Astrocyte (in vitro differentiated cells and primary cell): ENCODE measurements at regions not wholly inside any gene's neighbourhood (a gene's known extent, or its start where the extent isn't known, plus 50 kb on each side); places are given as distances from the start of the nearest gene placed in this dataset.

Source experiments
- DNase-seq: peaks from one replicate; pipeline ENCODE4 v3.0.0-alpha.2; 2010; ENCODE audit warnings: low read depth
- FAIRE-seq: peaks from 2 replicates; lab custom pipeline; 2011; peaks lifted over from hg19 to GRCh38; lab: Jason Lieb, UNC
- H2AFZ ChIP-seq: 2 replicates; pipeline ENCODE4 v1.6.0; 2012; ENCODE audit warnings: low read depth, low read length, inconsistent platforms
- H3K27ac ChIP-seq: 2 replicates; pipeline ENCODE4 v1.5.1; 2011; ENCODE audit warnings: low read depth, low read length, inconsistent platforms
- H3K27me3 ChIP-seq: 2 replicates; pipeline ENCODE4 v1.6.0; 2011; ENCODE audit warnings: low read length, inconsistent platforms; ENCODE audit not compliant: insufficient read depth
- H3K36me3 ChIP-seq: 2 replicates; pipeline ENCODE4 v1.5.1; 2011; ENCODE audit warnings: low read length, inconsistent platforms; ENCODE audit not compliant: insufficient read depth
- H3K4me1 ChIP-seq: 2 replicates; pipeline ENCODE4 v1.5.1; 2011; ENCODE audit warnings: low read length, inconsistent platforms; ENCODE audit not compliant: insufficient read depth
- H3K4me2 ChIP-seq: 2 replicates; pipeline ENCODE4 v1.6.0; 2012; ENCODE audit warnings: low read length, inconsistent platforms
- H3K4me3 ChIP-seq: 2 replicates; pipeline ENCODE4 v1.5.1; 2011; ENCODE audit warnings: low read depth, mild to moderate bottlenecking, low read length, inconsistent platforms; ENCODE audit not compliant: insufficient read depth
- H3K79me2 ChIP-seq: 2 replicates; pipeline ENCODE4 v1.6.0; 2012; ENCODE audit warnings: mild to moderate bottlenecking, low read length, inconsistent platforms; ENCODE audit not compliant: insufficient read depth
- H3K9ac ChIP-seq: 2 replicates; pipeline ENCODE4 v1.6.0; 2012; ENCODE audit warnings: mild to moderate bottlenecking, low read length, inconsistent platforms
- H3K9me3 ChIP-seq: 2 replicates; pipeline ENCODE4 v1.5.1; 2012; ENCODE audit warnings: low read depth, mild to moderate bottlenecking, low read length, inconsistent platforms; ENCODE audit not compliant: insufficient read depth
- H4K20me1 ChIP-seq: 2 replicates; pipeline ENCODE4 v1.6.0; 2012; ENCODE audit warnings: low read length, inconsistent platforms; ENCODE audit not compliant: insufficient read depth
- H3K27ac Mint-ChIP-seq: one replicate; pipeline ENCODE4 v1.8.0; 2021; ENCODE audit warnings: mild to moderate bottlenecking, mixed read lengths; ENCODE audit not compliant: unreplicated experiment
- H3K27me3 Mint-ChIP-seq: one replicate; pipeline ENCODE4 v1.8.0; 2021; ENCODE audit warnings: low read depth, mixed read lengths; ENCODE audit not compliant: unreplicated experiment
- H3K36me3 Mint-ChIP-seq: one replicate; pipeline ENCODE4 v1.8.0; 2021; ENCODE audit warnings: low read depth, mixed read lengths; ENCODE audit not compliant: unreplicated experiment
- H3K4me1 Mint-ChIP-seq: one replicate; pipeline ENCODE4 v1.8.0; 2021; ENCODE audit warnings: low read depth, mixed read lengths; ENCODE audit not compliant: unreplicated experiment
- H3K4me3 Mint-ChIP-seq: one replicate; pipeline ENCODE4 v1.8.0; 2021; ENCODE audit warnings: mild to moderate bottlenecking, moderate library complexity, mixed read lengths; ENCODE audit not compliant: unreplicated experiment
- H3K9me3 Mint-ChIP-seq: one replicate; pipeline ENCODE4 v1.8.0; 2021; ENCODE audit warnings: mild to moderate bottlenecking, mixed read lengths; ENCODE audit not compliant: unreplicated experiment
- CTCF ChIP-seq: IDR thresholded peaks from 2 replicates; pipeline ENCODE4 v1.5.1; 2011; ENCODE audit warnings: low read depth, mild to moderate bottlenecking, inconsistent platforms, low read length, moderate library complexity; ENCODE audit not compliant: insufficient read depth
- EZH2 ChIP-seq: IDR thresholded peaks from 2 replicates; pipeline ENCODE4 v1.6.1; 2012; ENCODE audit warnings: mild to moderate bottlenecking, low read length, inconsistent platforms; ENCODE audit not compliant: insufficient read depth

- no peak for TF ChIP-seq CTCF
- TF ChIP-seq EZH2, result no peak
- H3K36me3 Mint-ChIP-seq, result no peaks in the 10 kb centered on the region
- H4K20me1 ChIP-seq, result no peaks in the 10 kb centered on the region
Observed at GRCh38 chr9:74001382-74001781, 495.8 kb upstream of the RORB start.

GRCh38 chr9:74006935-74007334 lies 490.2 kb upstream of the RORB start:
- Mint-ChIP-seq H3K36me3 (no peaks in the 10 kb centered on the region), H3K27me3 (no peaks in the 10 kb centered on the region), H3K4me1 (no peaks in the 10 kb centered on the region), H3K27ac (no peak overlapping the region), H3K4me3 (no peak overlapping the region), H3K9me3 (no peaks in the 10 kb centered on the region)
- H3K36me3 ChIP-seq, result no peaks in the 10 kb centered on the region
- no peak overlapping the region for H3K9ac ChIP-seq
- H3K4me2 ChIP-seq, result no peak overlapping the region
- H3K9me3 ChIP-seq, result no peaks in the 10 kb centered on the region
- FAIRE-seq (no peak), DNase-seq (no peak)
- no peaks in the 10 kb centered on the region for H3K79me2 ChIP-seq
- H2AFZ ChIP-seq, result no peak overlapping the region
- H3K4me3 ChIP-seq, result no peak overlapping the region
- no peak overlapping the region for H3K27ac ChIP-seq
- TF ChIP-seq EZH2 (no peak), CTCF (peak; percentile 17)
- no peaks in the 10 kb centered on the region for H3K4me1 ChIP-seq
- no peaks in the 10 kb centered on the region for H3K27me3 ChIP-seq
- H4K20me1 ChIP-seq, result no peaks in the 10 kb centered on the region

More at GRCh38 chr9:74001382-74001781, 495.8 kb upstream of the RORB start:
- Histone ChIP-seq H3K9ac (no peak overlapping the region), H3K27ac (no peak overlapping the region), H3K4me3 (no peak overlapping the region), H3K27me3 (no peaks in the 10 kb centered on the region), H3K79me2 (no peaks in the 10 kb centered on the region), H3K36me3 (no peaks in the 10 kb centered on the region), H3K4me2 (no peak overlapping the region), H2AFZ (peak overlapping the region; percentile 14), H3K4me1 (no peaks in the 10 kb centered on the region), H3K9me3 (no peaks in the 10 kb centered on the region)
- DNase-seq, result peak; percentile 5
- H3K9me3 Mint-ChIP-seq, result no peaks in the 10 kb centered on the region
- H3K27ac Mint-ChIP-seq, result no peak overlapping the region
- H3K4me3 Mint-ChIP-seq, result no peak overlapping the region
- H3K4me1 Mint-ChIP-seq, result peaks cover 5% of the 10 kb centered on the region
- no peak for FAIRE-seq
- no peaks in the 10 kb centered on the region for H3K27me3 Mint-ChIP-seq

GRCh38 chr9:74007833-74008232 lies 489.3 kb upstream of the RORB start:
- H2AFZ ChIP-seq, result no peak overlapping the region
- H3K27me3 Mint-ChIP-seq, result no peaks in the 10 kb centered on the region
- no peak overlapping the region for H3K4me2 ChIP-seq
- TF ChIP-seq EZH2, result no peak
- no peak for TF ChIP-seq CTCF
- H3K36me3 ChIP-seq, result no peaks in the 10 kb centered on the region
- no peak overlapping the region for H3K27ac ChIP-seq
- no peaks in the 10 kb centered on the region for H3K4me1 ChIP-seq
- no peaks in the 10 kb centered on the region for H3K79me2 ChIP-seq
- H3K27ac Mint-ChIP-seq, result no peak overlapping the region
- no peak overlapping the region for H3K9ac ChIP-seq
- H3K36me3 Mint-ChIP-seq, result no peaks in the 10 kb centered on the region
- FAIRE-seq (no peak), DNase-seq (no peak)
- no peaks in the 10 kb centered on the region for H3K4me1 Mint-ChIP-seq
- H4K20me1 ChIP-seq, result no peaks in the 10 kb centered on the region
- no peaks in the 10 kb centered on the region for H3K9me3 Mint-ChIP-seq
- no peak overlapping the region for H3K4me3 ChIP-seq
- H3K9me3 ChIP-seq, result no peaks in the 10 kb centered on the region
- no peaks in the 10 kb centered on the region for H3K27me3 ChIP-seq
- no peak overlapping the region for H3K4me3 Mint-ChIP-seq
